ENCODE measurements at regions not wholly inside any gene's neighbourhood (a gene's known extent, or its start where the extent isn't known, plus 50 kb on each side); places are given as distances from the start of the nearest gene placed in this dataset.

- DNase-seq: no peak
These were observed 161.7 kb upstream of the UBE2E1 start for GRCh38 chr3:23644099-23644498.

- DNase-seq: no peak
These were observed 161.1 kb upstream of the UBE2E1 start for GRCh38 chr3:23644676-23645075.

GRCh38 chr3:23645533-23646183, 160.1 kb upstream of the UBE2E1 start:
- no peak for DNase-seq

- DNase-seq: no peak
These were observed 159.4 kb upstream of the UBE2E1 start for GRCh38 chr3:23646184-23646920.

GRCh38 chr3:23647706-23648258, 158.0 kb upstream of the UBE2E1 start:
- no peak for DNase-seq

- no peak for DNase-seq
These were observed 157.3 kb upstream of the UBE2E1 start for GRCh38 chr3:23648326-23648995.

- DNase-seq: no peak
These were observed 156.8 kb upstream of the UBE2E1 start for GRCh38 chr3:23648996-23649395.

- DNase-seq: no peak
These were observed 156.3 kb upstream of the UBE2E1 start for GRCh38 chr3:23649448-23649847.

GRCh38 chr3:23650371-23651140, 155.2 kb upstream of the UBE2E1 start:
- DNase-seq: no peak

- no peak for DNase-seq
These were observed 151.9 kb upstream of the UBE2E1 start for GRCh38 chr3:23653647-23654525.

- no peak for DNase-seq
These were observed 151.2 kb upstream of the UBE2E1 start for GRCh38 chr3:23654571-23654970.

GRCh38 chr3:23655749-23656148, 150.0 kb upstream of the UBE2E1 start:
- no peak for DNase-seq

- DNase-seq: no peak
These were observed 149.6 kb upstream of the UBE2E1 start for GRCh38 chr3:23656199-23656598.

- no peak for DNase-seq
These were observed 148.9 kb upstream of the UBE2E1 start for GRCh38 chr3:23656821-23657220.

- no peak for DNase-seq
These were observed 148.1 kb upstream of the UBE2E1 start for GRCh38 chr3:23657647-23658046.

GRCh38 chr3:23659274-23659673, 146.5 kb upstream of the UBE2E1 start:
- no peak for DNase-seq

GRCh38 chr3:23659840-23660430, 145.8 kb upstream of the UBE2E1 start:
- no peak for DNase-seq

GRCh38 chr3:23662079-23662617, 143.6 kb upstream of the UBE2E1 start:
- no peak for DNase-seq

GRCh38 chr3:23663246-23663645, 142.5 kb upstream of the UBE2E1 start:
- DNase-seq: no peak

- DNase-seq: no peak
These were observed 142.0 kb upstream of the UBE2E1 start for GRCh38 chr3:23663661-23664186.

GRCh38 chr3:23664459-23664858, 141.3 kb upstream of the UBE2E1 start:
- no peak for DNase-seq

Data from NCI-H1417 treated with DMSO at 0.1 percent for 48 hours (cell line).